Heart left ventricle (tissue), 16 donors: ENCODE measurements at regions not wholly inside any gene's neighbourhood (a gene's known extent, or its start where the extent isn't known, plus 50 kb on each side); places are given as distances from the start of the nearest gene placed in this dataset.

ENCODE experiments used
- ATAC-seq, 4 donors: fragments of 200-7000 bp; cut with Tn5 transposase; one replicate each; pipeline ENCODE4 v1.9.1; 2020 to 2022; ENCODE audit warnings: moderate library complexity in 4 of 4, mild to moderate bottlenecking in 3 of 4, moderate number of reproducible peaks in 1 of 4
- DNase-seq, 5 donors: peaks; one replicate each; pipeline ENCODE4 v3.0.0-alpha.2; 2020
- H3K27ac ChIP-seq, 12 donors: fragments of 200-600 bp; sonication (generic) in 4 of 12; one replicate each; pipeline versions ENCODE4 v1.5.0 to v1.8.0; 2016 to 2022; ENCODE audit warnings: mild to moderate bottlenecking in 2 of 12
- H3K27me3 ChIP-seq, 9 donors: fragments of 200-600 bp; sonication (generic) in 2 of 9; one replicate each; pipeline versions ENCODE4 v1.5.1 to v1.8.0; 2016 to 2022; ENCODE audit warnings: mild to moderate bottlenecking in 3 of 9
- H3K36me3 ChIP-seq, 9 donors: fragments of 200-600 bp; sonication (generic) in 2 of 9; one replicate each; pipeline versions ENCODE4 v1.5.0 to v1.8.0; 2018 to 2022; ENCODE audit warnings: mild to moderate bottlenecking in 2 of 9
- H3K4me1 ChIP-seq, 12 donors: fragments of 200-600 bp; sonication (generic) in 4 of 12; one replicate each; pipeline versions ENCODE4 v1.5.0 to v1.8.0; 2016 to 2022; ENCODE audit warnings: mild to moderate bottlenecking in 3 of 12
- H3K4me3 ChIP-seq, 12 donors: fragments of 200-600 bp; sonication (generic) in 4 of 12; one replicate each; pipeline versions ENCODE4 v1.5.0 to v1.8.0; 2017 to 2022; ENCODE audit warnings: mild to moderate bottlenecking in 9 of 12, moderate library complexity in 4 of 12
- H3K9me3 ChIP-seq, 12 donors: fragments of 200-600 bp; sonication (generic) in 4 of 12; one replicate each; pipeline versions ENCODE4 v1.5.0 to v1.8.0; 2016 to 2022; ENCODE audit warnings: mild to moderate bottlenecking in 1 of 12
- CTCF ChIP-seq, 12 donors: fragments of 200-600 bp; sonication (generic) in 4 of 12; IDR thresholded peaks; one replicate each; pipeline versions ENCODE4 v1.5.0 to v1.8.0; 2018 to 2022; ENCODE audit warnings: antibody characterized with exemption in 12 of 12, mild to moderate bottlenecking in 5 of 12
- POLR2A ChIP-seq, 2 donors: fragments of 450-650 bp; IDR thresholded peaks; one replicate each; pipeline ENCODE4 v1.6.1; 2017; ENCODE audit warnings: antibody characterized with exemption in 2 of 2, mild to moderate bottlenecking in 2 of 2, moderate library complexity in 2 of 2
- WGBS, 4 donors: extraction: QIAGEN DNeasy Blood & Tissue Kit in 2 of 4; methylation state at CpG; one replicate each; pipeline versions ENCODE4 v1.1.5 to v1.1.7; 2013 to 2018; 5-methylcytosine and 5-hydroxymethylcytosine counted together
- intact Hi-C, 10 donors: fragments of 100-400 bp; cut with DNase I; formaldehyde crosslinking; loops; one replicate each; pipeline versions ENCODE4 v1.11.1 to v1.14.2; 2022
- donor health status: ischemic (EF 13 %, LVEDD 7.1; RV severe dilation, severe dysfunction).
- donor health status: healthy with polysubstance abuse.
- donor health status: DM: no; HTN: yes; CAD: no.
- donor health status: DM: no; HTN: no; CAD: no.
- donor health status: ischemic (EF 25% LVEDD 6.9; RV normal size, moderate dysfunction).
- donor health status: ischemic (EF 25% LVEDD 5.7; RV mildly dilated, moderate dysfunction).
- donor health status: healthy.
- donor health status: DM: yes; HTN: yes; CAD: no.
- donor health status: ischemic (EF 35%, LVEDD 5.7; RV mildly dilated, moderate dysfunction).
- donor health status: nonischemic (EF 11% LVEDD 7.7; RV severe dilation, severe dysfunction).
- donor health status: DM: yes; HTN: yes; CAD: no.
- donor health status: PGD.
- donor health status: ischemic (EF 29% LVEDD 5.4; RV normal size, mild dysfunction).
- donor health status: nonischemic (EF 23%, LVEDD 6.1; RV moderate dilation, normal function).

GRCh38 chr2:126534478-126534877 lies 121.5 kb upstream of the GYPC start:
- Histone ChIP-seq H3K4me1 (peaks cover 0 to 17% (median 0%) of the 10 kb centered on the region in 12 donors), H3K4me3 (no peak overlapping the region), H3K27me3 (no peaks in the 10 kb centered on the region), H3K27ac (peak overlapping the region in 7 of 12 donors; percentile 37 to 65 (median 39)), H3K36me3 (no peaks in the 10 kb centered on the region), H3K9me3 (no peaks in the 10 kb centered on the region)
- ATAC-seq (peak; percentile 39 to 97 (median 72)), DNase-seq (peak in 4 of 5 donors; percentile 40 to 64 (median 46))
- whole genome bisulfite sequencing, 4 donors = 47 to 56% (median 53%) methylated on average over 6 of the region's 6 CpGs
- intact Hi-C loops = loop anchor here in 7 of 10 donors (2.0 to 10.0 kb wide), 7 partner anchors 53 to 124 kb away; partner anchors contain the start of gene GYPC (in 3 of the 7)
- no peak for TF ChIP-seq CTCF (IDR thresholded peaks at IDR 0.05)
- TF ChIP-seq POLR2A (IDR thresholded peaks at IDR 0.05) = no peak

GRCh38 chr2:126535408-126535807 lies 120.5 kb upstream of the GYPC start:
- no peak for DNase-seq
- Histone ChIP-seq H3K27me3 (no peaks in the 10 kb centered on the region), H3K4me3 (no peak overlapping the region), H3K36me3 (no peaks in the 10 kb centered on the region), H3K27ac (peak overlapping the region in 4 of 12 donors; percentile 14 to 65 (median 44)), H3K9me3 (no peaks in the 10 kb centered on the region), H3K4me1 (peaks cover 0 to 17% (median 0%) of the 10 kb centered on the region in 12 donors)
- no peak for ATAC-seq
- no peak for TF ChIP-seq CTCF (IDR thresholded peaks at IDR 0.05)
- intact Hi-C loops = loop anchor here in 5 of 10 donors (1.0 to 10.0 kb wide), 5 partner anchors 36 to 123 kb away; partner anchors contain the start of gene GYPC (in 2 of the 5)
- WGBS, 4 donors = 92 to 96% (median 94%) methylated on average over 6 of the region's 6 CpGs

GRCh38 chr2:126536605-126537200 lies 119.3 kb upstream of the GYPC start:
- Histone ChIP-seq H3K4me3 (no peak overlapping the region), H3K9me3 (peaks cover 0 to 7% (median 0%) of the 10 kb centered on the region in 12 donors), H3K27me3 (no peaks in the 10 kb centered on the region), H3K36me3 (no peaks in the 10 kb centered on the region), H3K27ac (peak overlapping the region in 2 of 12 donors; percentile 5 to 27), H3K4me1 (peaks cover 0 to 17% (median 0%) of the 10 kb centered on the region in 12 donors)
- ATAC-seq = peak in 1 of 4 donors; percentile 19
- TF ChIP-seq CTCF (IDR thresholded peaks at IDR 0.05) (no peak), POLR2A (IDR thresholded peaks at IDR 0.05) (no peak)
- intact Hi-C loops = loop anchor here in 4 of 10 donors (10.0 kb wide), 3 partner anchors 98 to 118 kb away; partner anchors contain the start of gene GYPC (in 2 of the 4)
- DNase-seq = no peak

- TF ChIP-seq CTCF (IDR thresholded peaks at IDR 0.05) (no peak), POLR2A (IDR thresholded peaks at IDR 0.05) (no peak)
- intact Hi-C loops = loop anchor here in 4 of 10 donors (10.0 kb wide), 3 partner anchors 96 to 116 kb away; partner anchors contain the start of gene GYPC (in 2 of the 4)
These were observed 116.9 kb upstream of the GYPC start for GRCh38 chr2:126539101-126539500.

More at GRCh38 chr2:126539101-126539500, 116.9 kb upstream of the GYPC start:
- no peak for ATAC-seq
- no peak overlapping the region for H3K27ac ChIP-seq
- 84 to 91% (median 87%) methylated on average over 3 of the region's 3 CpGs for WGBS, 4 donors
- H3K4me1 ChIP-seq = peaks cover 0 to 8% (median 0%) of the 10 kb centered on the region in 12 donors
- H3K9me3 ChIP-seq = peaks cover 0 to 31% (median 16%) of the 10 kb centered on the region in 12 donors
- no peak overlapping the region for H3K4me3 ChIP-seq
- H3K27me3 ChIP-seq = no peaks in the 10 kb centered on the region
- no peaks in the 10 kb centered on the region for H3K36me3 ChIP-seq
- DNase-seq = no peak
